ENCODE measurements at regions not wholly inside any gene's neighbourhood (a gene's known extent, or its start where the extent isn't known, plus 50 kb on each side); places are given as distances from the start of the nearest gene placed in this dataset.

GRCh38 chr1:5615076-5615475 is 377.1 kb downstream of the NPHP4 start:
- peaks cover 4 to 7% (median 6%) of the 10 kb centered on the region in 3 donors for H3K27me3 Mint-ChIP-seq (ENCODE audit: low read depth in 3 of 3)
- WGBS (ENCODE audit: insufficient coverage) = 59% methylated on average over 5 of the region's 5 CpGs
- H3K36me3 ChIP-seq (replicated peaks in 1 of 2; ENCODE audit: control insufficient read depth in 1 of 2, insufficient read depth in 2 of 2, low read length in 2 of 2) = no peaks in the 10 kb centered on the region

GRCh38 chr1:5613900-5614299 is 378.3 kb downstream of the NPHP4 start:
- Histone ChIP-seq H3K4me2 (replicated peaks; ENCODE audit: extremely low read depth, low read length, poor library complexity, severe bottlenecking) (no peak overlapping the region), H3K27ac (ENCODE audit: low read depth in 1 of 2, low read length in 2 of 2) (no peak overlapping the region), H3K9ac (ENCODE audit: insufficient read depth, low read length, poor library complexity, severe bottlenecking) (no peak overlapping the region), H3K4me3 (replicated peaks in 1 of 3; ENCODE audit: low read depth in 2 of 3, low read length in 3 of 3) (no peak overlapping the region), H3K4me1 (ENCODE audit: control insufficient read depth in 1 of 2, insufficient read depth in 2 of 2, low read length in 2 of 2) (no peaks in the 10 kb centered on the region), H3K36me3 (replicated peaks in 1 of 2; ENCODE audit: control insufficient read depth in 1 of 2, insufficient read depth in 2 of 2, low read length in 2 of 2) (no peaks in the 10 kb centered on the region), H4K20me1 (ENCODE audit: insufficient read depth, low read length) (no peaks in the 10 kb centered on the region), H3K79me2 (ENCODE audit: insufficient read depth, low read length) (no peaks in the 10 kb centered on the region), H2AFZ (ENCODE audit: insufficient read depth, low read depth, low read length, poor library complexity, severe bottlenecking) (no peak overlapping the region), H3K9me3 (replicated peaks in 1 of 2; ENCODE audit: control insufficient read depth in 1 of 2, insufficient read depth in 1 of 2, low read length in 2 of 2) (no peaks in the 10 kb centered on the region), H3K27me3 (ENCODE audit: control insufficient read depth in 2 of 2, insufficient read depth in 2 of 2, low read length in 2 of 2) (peaks cover 0 to 2% of the 10 kb centered on the region in 2 donors)
- peaks cover 0 to 3% (median 0%) of the 10 kb centered on the region in 7 donors for H3K9me3 Mint-ChIP-seq
- TF ChIP-seq CTCF (IDR thresholded peaks at IDR 0.05) = no peak
- H3K4me3 Mint-ChIP-seq = no peak overlapping the region
- intact Hi-C loops (cut with micrococcal nuclease) = no loop called here
- DNase-seq = no peak
- H3K27me3 Mint-ChIP-seq (ENCODE audit: low read depth in 3 of 3) = peaks cover 7 to 8% (median 8%) of the 10 kb centered on the region in 3 donors
- H3K27ac Mint-ChIP-seq = no peak overlapping the region
- no peaks in the 10 kb centered on the region for H3K36me3 Mint-ChIP-seq
- WGBS (ENCODE audit: insufficient coverage) = no CpG with 5 or more reads among the region's 4 CpGs
- no peaks in the 10 kb centered on the region for H3K4me1 Mint-ChIP-seq

More at GRCh38 chr1:5615076-5615475, 377.1 kb downstream of the NPHP4 start:
- no peak overlapping the region for H3K4me3 ChIP-seq (replicated peaks in 1 of 3; ENCODE audit: low read depth in 2 of 3, low read length in 3 of 3)
- TF ChIP-seq CTCF (IDR thresholded peaks at IDR 0.05) = no peak
- intact Hi-C loops (cut with micrococcal nuclease) = no loop called here
- H3K79me2 ChIP-seq (ENCODE audit: insufficient read depth, low read length) = no peaks in the 10 kb centered on the region
- H3K9ac ChIP-seq (ENCODE audit: insufficient read depth, low read length, poor library complexity, severe bottlenecking) = no peak overlapping the region
- H2AFZ ChIP-seq (ENCODE audit: insufficient read depth, low read depth, low read length, poor library complexity, severe bottlenecking) = no peak overlapping the region
- Mint-ChIP-seq H3K9me3 (peaks cover 0 to 3% (median 0%) of the 10 kb centered on the region in 7 donors), H3K4me1 (no peaks in the 10 kb centered on the region), H3K27ac (no peak overlapping the region), H3K36me3 (no peaks in the 10 kb centered on the region), H3K4me3 (no peak overlapping the region)
- no peak overlapping the region for H3K27ac ChIP-seq (ENCODE audit: low read depth in 1 of 2, low read length in 2 of 2)
- H3K4me1 ChIP-seq (ENCODE audit: control insufficient read depth in 1 of 2, insufficient read depth in 2 of 2, low read length in 2 of 2) = no peaks in the 10 kb centered on the region
- no peak overlapping the region for H3K4me2 ChIP-seq (replicated peaks; ENCODE audit: extremely low read depth, low read length, poor library complexity, severe bottlenecking)
- H4K20me1 ChIP-seq (ENCODE audit: insufficient read depth, low read length) = no peaks in the 10 kb centered on the region
- no peaks in the 10 kb centered on the region for H3K27me3 ChIP-seq (ENCODE audit: control insufficient read depth in 2 of 2, insufficient read depth in 2 of 2, low read length in 2 of 2)
- DNase-seq = no peak
- H3K9me3 ChIP-seq (replicated peaks in 1 of 2; ENCODE audit: control insufficient read depth in 1 of 2, insufficient read depth in 1 of 2, low read length in 2 of 2) = no peaks in the 10 kb centered on the region
